Psoas muscle (tissue), 7 donors: ENCODE measurements at regions not wholly inside any gene's neighbourhood (a gene's known extent, or its start where the extent isn't known, plus 50 kb on each side); places are given as distances from the start of the nearest gene placed in this dataset.
"Not testable (repeated sequence)": the region's sequence is repeated elsewhere in the genome, so short reads cannot be mapped to it uniquely, and the experiment has no call there.

Source experiments
- ATAC-seq, 4 donors: fragments of 200-7000 bp; cut with Tn5 transposase; one replicate each; pipeline ENCODE4 v1.9.1; 2020; ENCODE audit warnings: moderate library complexity in 3 of 4, mild to moderate bottlenecking in 2 of 4
- DNase-seq, 2 donors: peaks; one replicate each; pipeline ENCODE4 v3.0.0-alpha.2; 2020
- H3K27ac ChIP-seq: fragments of 200-600 bp; one replicate; pipeline ENCODE4 v1.8.0; 2022
- H3K27me3 ChIP-seq, 3 donors: fragments of 200-600 bp in 1 of 3; one replicate each; pipeline versions ENCODE4 v1.6.1 to v1.8.0; 2013 to 2022; ENCODE audit warnings: low read length in 2 of 3, mild to moderate bottlenecking in 2 of 3, moderate library complexity in 1 of 3; ENCODE audit not compliant: insufficient read depth in 3 of 3
- H3K36me3 ChIP-seq, 2 donors: fragments of 200-600 bp in 1 of 2; one replicate each; pipeline versions ENCODE4 v1.6.1 to v1.8.0; 2013 to 2022; ENCODE audit warnings: low read depth in 1 of 2, mild to moderate bottlenecking in 1 of 2, moderate library complexity in 1 of 2; ENCODE audit not compliant: insufficient read depth in 1 of 2
- H3K4me1 ChIP-seq: fragments of 200-600 bp; one replicate; pipeline ENCODE4 v1.8.0; 2022
- H3K4me3 ChIP-seq: fragments of 200-600 bp; one replicate; pipeline ENCODE4 v1.8.0; 2022; ENCODE audit warnings: mild to moderate bottlenecking
- H3K9me3 ChIP-seq: fragments of 200-600 bp; one replicate; pipeline ENCODE4 v1.8.0; 2022
- CTCF ChIP-seq: fragments of 200-600 bp; IDR thresholded peaks from one replicate; pipeline ENCODE4 v1.8.0; 2022; ENCODE audit warnings: antibody characterized with exemption
- WGBS, 3 donors: extraction: QIAGEN DNeasy Blood & Tissue Kit; methylation state at CpG; one replicate each; pipeline versions ENCODE4 v1.1.6 to v1.1.7; 2013; 5-methylcytosine and 5-hydroxymethylcytosine counted together
- intact Hi-C, 2 donors: fragments of 100-400 bp; cut with DNase I; formaldehyde crosslinking; loops; one replicate each; pipeline versions ENCODE4 v1.11.0 to v1.14.2; 2022
- donor health status: healthy with polysubstance abuse.
- donor health status: DM: no; HTN: no; CAD: no; lungs with moderate emphysema.
- donor health status: Bipolar disorder and iron deficiency.
- donor health status: healthy.
- donor health status: DM: yes; HTN: yes; CAD: no.
- donor health status: DM: no; HTN: no; CAD: no.
- donor health status: DM: yes; HTN: yes; CAD: no.

GRCh38 chr21:8993284-8993942, 1528.0 kb upstream of the TPTE start:
- Histone ChIP-seq H3K9me3 (no peaks in the 10 kb centered on the region), H3K27me3 (peaks cover 11 to 72% (median 17%) of the 10 kb centered on the region in 3 donors), H3K4me3 (no peak overlapping the region), H3K4me1 (no peaks in the 10 kb centered on the region), H3K27ac (no peak overlapping the region), H3K36me3 (no peaks in the 10 kb centered on the region)
- WGBS, 3 donors: 37 to 39% (median 38%) methylated on average over 3 of the region's 3 CpGs
- intact Hi-C loops: no loop called here
- DNase-seq (no peak), ATAC-seq (peak in 3 of 4 donors; percentile 4 to 33 (median 16))
- no peak for TF ChIP-seq CTCF

GRCh38 chr21:8993943-8994639, 1527.3 kb upstream of the TPTE start:
- 45 to 46% (median 45%) methylated on average over 7 of the region's 7 CpGs for WGBS, 3 donors
- H3K4me3 ChIP-seq: no peak overlapping the region
- no peak overlapping the region for H3K27ac ChIP-seq
- no peaks in the 10 kb centered on the region for H3K4me1 ChIP-seq
- TF ChIP-seq CTCF: no peak
- H3K27me3 ChIP-seq: peaks cover 10 to 65% (median 17%) of the 10 kb centered on the region in 3 donors
- DNase-seq: no peak
- no peaks in the 10 kb centered on the region for H3K9me3 ChIP-seq
- no peaks in the 10 kb centered on the region for H3K36me3 ChIP-seq
- intact Hi-C loops: no loop called here
- peak in 2 of 4 donors; percentile 10 to 20 for ATAC-seq

GRCh38 chr21:8994640-8995511, 1526.5 kb upstream of the TPTE start:
- H3K9me3 ChIP-seq: no peaks in the 10 kb centered on the region
- no peak for DNase-seq
- no peak overlapping the region for H3K4me3 ChIP-seq
- TF ChIP-seq CTCF: no peak
- peaks cover 5 to 58% (median 17%) of the 10 kb centered on the region in 3 donors for H3K27me3 ChIP-seq
- H3K36me3 ChIP-seq: no peaks in the 10 kb centered on the region
- no peaks in the 10 kb centered on the region for H3K4me1 ChIP-seq
- 37 to 39% (median 38%) methylated on average over 7 of the region's 7 CpGs for WGBS, 3 donors
- ATAC-seq: peak in 1 of 4 donors; percentile 6
- intact Hi-C loops: no loop called here
- no peak overlapping the region for H3K27ac ChIP-seq

- H3K4me1 ChIP-seq, H3K27ac ChIP-seq, DNase-seq, intact Hi-C loops, H3K36me3 ChIP-seq, H3K4me3 ChIP-seq, H3K9me3 ChIP-seq, ATAC-seq: not testable (repeated sequence)
- H3K27me3 ChIP-seq: peaks cover 5 to 48% (median 12%) of the 10 kb centered on the region in 3 donors
- WGBS, 3 donors: 18 to 32% (median 31%) methylated on average over 1 of the region's 1 CpG
These were observed 1524.9 kb upstream of the TPTE start for GRCh38 chr21:8996487-8996968.
